NCI-H1417 treated with DMSO at 0.1 percent for 48 hours (cell line): ENCODE measurements at regions not wholly inside any gene's neighbourhood (a gene's known extent, or its start where the extent isn't known, plus 50 kb on each side); places are given as distances from the start of the nearest gene placed in this dataset.

Experiments
- DNase-seq: peaks from one replicate; lab custom pipeline; 2025; lab: John Stamatoyannopoulos, UW

DNA sequence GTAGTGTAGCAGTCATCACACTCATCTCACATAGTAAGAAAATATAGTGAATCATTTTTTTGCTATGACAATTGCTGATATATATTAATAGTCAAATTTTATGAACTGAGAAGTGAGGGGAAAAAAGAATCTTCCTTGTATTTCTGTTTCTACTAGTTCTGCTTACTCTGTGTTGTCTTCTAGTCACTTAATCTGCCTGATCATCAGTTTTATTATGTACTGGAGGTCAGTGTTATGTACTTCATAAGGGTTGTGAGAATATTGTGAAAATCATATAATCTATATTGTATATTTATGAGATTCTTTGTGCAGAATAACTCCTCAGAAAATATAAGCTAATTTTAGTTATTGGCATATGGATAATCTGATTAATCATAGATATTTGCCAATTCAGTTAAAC is 546.9 kb upstream of the RIOK2 start:
- DNase-seq = no peak

DNA sequence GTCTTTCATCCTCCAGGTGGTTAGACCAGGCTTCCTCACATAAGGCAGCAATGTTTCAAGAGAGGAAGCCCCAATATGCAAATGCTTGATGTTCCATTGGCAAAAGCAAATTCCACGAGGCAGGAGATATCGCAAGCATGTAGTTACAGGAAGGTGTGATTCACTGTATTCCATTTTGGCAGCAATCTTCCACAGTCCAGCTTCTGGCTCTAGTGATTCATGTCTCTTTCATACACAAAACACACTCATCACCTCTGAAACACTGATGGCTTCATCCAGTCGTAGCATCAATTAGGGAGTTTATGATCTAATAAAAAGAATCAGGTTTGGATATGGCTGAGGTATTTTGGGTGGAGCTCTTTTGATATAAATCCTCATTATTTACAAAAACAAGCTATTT is 552.2 kb upstream of the RIOK2 start:
- no peak for DNase-seq

GRCh38 chr5:97737608-97738007 is 554.6 kb upstream of the RIOK2 start:
- DNase-seq = no peak

DNA sequence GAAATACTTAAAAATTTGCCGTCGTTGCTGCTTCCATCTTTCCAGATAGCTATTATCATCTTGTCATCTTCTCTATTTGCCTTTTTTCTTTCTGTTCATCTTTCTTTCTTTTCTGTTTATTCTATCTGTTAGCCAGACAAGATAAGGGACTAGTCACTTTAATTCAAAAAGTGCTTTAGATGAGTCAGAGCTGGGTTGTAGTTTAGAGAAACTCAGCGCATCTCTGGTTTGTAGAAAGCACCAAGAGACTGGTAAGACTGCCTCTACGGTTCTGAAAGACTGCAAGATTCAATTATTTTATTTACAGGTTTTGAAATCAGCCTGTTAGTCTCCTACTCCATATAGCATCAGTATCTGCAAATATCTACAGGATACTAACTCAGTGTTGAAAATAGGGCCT is 562.8 kb upstream of the RIOK2 start:
- DNase-seq = no peak

GRCh38 chr5:97750576-97750975 is 567.5 kb upstream of the RIOK2 start:
- no peak for DNase-seq

DNA sequence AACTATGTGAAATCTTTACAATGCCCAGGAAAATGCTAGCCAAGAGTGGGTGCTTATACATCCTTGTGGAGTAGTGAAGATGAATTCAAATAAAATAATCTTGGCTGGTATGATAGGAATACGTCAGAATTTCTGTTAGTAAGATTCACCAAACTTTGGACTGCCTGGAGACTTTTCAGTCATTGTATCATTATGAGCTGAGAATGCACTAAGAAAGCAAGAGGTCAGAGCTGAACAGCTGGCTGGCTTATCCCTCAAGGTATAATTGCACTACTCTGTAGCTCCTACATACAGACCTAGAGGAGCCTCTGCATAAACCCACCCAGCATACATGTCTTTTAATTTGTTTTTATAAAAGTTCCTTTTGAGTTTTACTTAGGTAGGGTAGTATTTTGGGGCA is 568.5 kb upstream of the RIOK2 start:
- no peak for DNase-seq

DNA sequence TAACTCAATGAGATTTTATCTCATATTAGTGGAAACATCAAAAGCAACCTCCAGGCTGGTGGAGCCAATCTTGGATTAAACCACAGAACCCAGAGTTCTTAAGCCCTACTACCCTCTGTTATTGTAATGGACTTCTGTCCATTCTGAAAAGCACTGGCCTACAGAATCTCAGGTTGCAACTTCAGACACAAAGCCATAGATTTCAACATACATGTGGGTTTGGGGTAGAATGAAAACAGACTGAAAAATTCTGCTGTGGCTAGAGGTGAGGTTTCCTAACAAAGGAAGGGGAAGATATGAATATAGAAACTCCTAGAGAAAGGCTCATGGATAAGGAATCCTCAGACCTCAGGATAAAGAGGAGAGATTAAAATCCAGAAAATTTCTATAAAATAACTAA is 569.8 kb upstream of the RIOK2 start:
- DNase-seq = no peak

DNA sequence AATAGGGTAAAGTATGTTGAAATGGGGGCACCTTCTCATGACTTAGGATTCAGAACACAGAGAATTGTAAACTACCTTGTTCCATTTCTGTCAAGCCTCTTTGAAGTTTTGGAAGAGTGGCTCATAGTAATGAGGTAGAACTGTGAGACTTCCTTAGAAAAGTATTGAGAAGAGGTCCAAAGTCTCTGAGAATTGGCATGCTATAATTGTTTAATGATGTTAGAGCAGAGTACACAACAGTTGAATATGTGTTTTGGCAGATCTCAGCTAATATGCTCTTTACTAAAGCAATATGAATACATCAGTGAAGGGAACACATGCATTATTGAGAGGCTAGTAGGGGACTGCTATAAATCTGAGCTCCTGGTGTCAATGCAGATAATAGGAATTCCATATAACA is 579.4 kb upstream of the RIOK2 start:
- DNase-seq = no peak

DNA sequence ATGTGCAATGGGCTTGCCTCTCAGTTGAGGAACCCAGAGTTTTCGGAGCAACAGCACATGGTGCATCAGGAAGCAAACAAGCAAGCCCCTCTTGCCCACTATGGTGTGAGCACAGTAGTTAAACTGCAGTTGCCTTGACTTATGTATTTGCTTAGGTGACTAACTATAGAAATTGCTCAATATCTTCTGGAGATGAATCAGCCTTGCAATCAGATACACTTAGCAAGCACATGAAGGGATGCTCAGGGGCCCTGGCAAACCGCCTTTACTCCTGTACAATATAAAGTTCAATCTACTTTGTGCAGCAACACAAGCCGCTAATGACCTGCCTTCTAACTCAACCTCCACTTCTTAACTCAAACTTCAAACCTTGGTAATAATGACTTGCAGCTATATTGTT is 581.7 kb upstream of the RIOK2 start:
- DNase-seq = no peak

DNA sequence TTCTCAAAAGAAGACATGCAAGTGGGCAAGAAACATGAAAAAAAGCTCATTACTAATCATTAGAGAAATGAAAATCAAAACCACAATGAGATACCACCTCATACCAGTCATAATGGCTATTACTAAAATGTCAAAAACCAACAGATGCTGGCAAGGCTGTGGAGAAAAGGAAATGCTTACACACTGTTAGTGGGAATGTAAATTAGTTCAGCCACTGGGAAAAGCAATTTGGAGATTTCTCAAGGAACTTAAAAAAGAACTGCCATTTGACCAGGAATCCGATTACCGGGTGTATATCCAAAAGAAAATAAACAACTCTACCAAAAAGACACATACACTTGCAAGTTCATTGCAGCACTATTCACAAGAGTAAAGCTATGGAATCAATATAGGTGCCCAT is 595.4 kb upstream of the RIOK2 start:
- no peak for DNase-seq

DNA sequence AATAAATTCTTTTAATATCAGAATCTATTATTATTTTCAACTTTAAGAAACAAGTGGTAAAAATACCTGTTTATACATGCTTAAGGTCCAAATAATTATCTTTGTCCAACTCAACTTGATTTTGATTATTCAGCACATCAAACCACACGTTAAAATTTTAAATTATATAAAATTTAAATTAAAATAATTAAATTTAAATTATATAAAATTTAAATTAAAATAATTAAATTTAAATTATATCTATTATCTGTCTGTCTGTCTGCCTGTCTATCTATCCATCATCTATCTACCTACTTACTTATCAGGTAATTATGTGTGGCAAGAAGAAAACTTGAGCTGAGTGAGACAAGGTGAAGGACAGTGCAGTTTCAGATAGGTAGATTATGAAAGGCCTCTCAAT is 605.3 kb upstream of the RIOK2 start:
- no peak for DNase-seq

DNA sequence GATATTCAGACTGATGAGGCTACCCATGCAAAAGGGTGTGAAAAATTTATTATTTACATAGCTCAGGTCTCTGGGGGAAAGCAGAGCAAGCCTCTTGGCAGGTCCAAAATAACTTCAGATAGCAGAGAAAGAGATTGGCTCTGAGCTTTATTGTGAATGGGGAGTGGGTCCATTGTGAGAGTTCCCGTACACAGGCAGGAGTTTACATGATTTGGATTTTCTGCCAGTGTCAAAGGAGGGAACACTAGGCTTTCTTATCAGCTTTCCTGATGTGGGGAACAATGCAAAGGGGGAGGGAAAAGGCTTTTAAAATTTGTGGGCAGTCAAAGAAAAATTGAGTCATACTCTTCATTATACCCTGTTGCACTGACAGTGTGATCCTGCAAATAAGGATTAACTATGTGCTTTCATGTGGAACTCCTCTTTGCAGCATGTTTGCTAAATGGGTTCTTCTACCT is 615.0 kb upstream of the RIOK2 start:
- no peak for DNase-seq

GRCh38 chr5:97801461-97801860 is 618.4 kb upstream of the RIOK2 start:
- DNase-seq = no peak

DNA sequence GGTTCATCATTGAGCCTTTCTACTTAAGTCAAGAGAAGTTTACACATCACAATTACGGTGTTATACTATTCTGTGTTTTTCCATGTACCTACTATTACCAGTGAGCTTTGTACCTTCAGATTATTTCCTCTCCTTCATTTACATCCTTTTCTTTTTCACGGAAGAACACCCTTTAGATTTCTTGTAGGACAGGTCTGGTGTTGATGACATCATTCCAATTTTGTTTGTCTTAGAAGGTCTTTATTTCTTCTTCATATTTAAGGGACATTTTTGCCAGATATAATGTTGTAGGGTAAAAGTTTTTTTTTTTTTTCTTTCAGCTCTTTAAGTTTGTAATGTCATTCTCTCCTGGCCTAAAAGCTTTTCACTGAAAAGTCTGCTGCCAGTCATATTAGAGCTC is 637.1 kb upstream of the RIOK2 start:
- DNase-seq = no peak

DNA sequence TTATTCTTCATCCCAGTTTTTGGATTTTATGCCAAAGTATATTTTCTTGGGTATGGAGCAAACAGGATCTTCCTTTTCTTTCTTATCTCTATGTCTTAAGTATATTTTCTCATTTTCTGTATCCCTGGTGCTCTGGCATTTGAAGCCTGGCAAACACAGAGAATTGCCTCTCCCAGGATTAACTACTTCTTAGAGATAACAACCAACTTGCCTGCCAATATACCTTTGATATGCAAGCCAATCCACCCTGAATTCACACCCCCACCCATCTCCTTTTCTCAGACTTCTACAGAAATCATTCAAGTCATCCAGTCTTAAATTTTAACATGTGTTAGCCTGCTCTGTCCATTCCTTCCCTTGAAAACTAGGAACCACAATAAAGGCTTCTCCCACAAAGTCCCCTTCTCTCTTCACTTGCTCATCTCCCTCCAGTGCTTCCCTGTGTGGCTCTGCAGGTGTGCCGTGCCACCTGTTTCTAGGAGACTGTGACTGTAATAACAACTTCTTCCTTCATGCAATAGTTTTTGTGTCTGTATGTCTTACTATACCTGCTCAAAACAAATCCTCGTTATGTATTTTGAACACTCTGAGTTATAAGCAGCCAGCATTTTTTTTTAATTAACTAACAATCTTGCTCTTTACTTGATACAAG is 649.7 kb upstream of the RIOK2 start:
- no peak for DNase-seq

DNA sequence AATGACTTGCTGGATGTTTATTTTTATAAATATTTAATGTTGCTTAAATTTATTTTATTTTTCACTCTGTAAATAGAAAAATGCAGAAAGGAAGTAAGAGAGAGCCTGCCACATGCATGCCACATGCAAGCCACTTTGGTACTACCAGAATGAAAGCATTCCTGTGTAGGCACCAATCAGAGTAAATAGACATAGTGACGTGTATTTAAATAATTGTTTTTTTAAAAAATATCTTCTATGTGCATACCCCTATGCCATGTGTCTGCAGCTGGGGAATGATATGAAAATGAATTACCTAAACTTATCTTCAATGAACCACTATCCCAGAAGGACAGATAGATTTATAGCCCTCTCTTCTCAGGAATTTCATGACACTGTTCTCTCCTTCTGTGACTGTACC is 651.5 kb upstream of the RIOK2 start:
- DNase-seq = no peak

DNA sequence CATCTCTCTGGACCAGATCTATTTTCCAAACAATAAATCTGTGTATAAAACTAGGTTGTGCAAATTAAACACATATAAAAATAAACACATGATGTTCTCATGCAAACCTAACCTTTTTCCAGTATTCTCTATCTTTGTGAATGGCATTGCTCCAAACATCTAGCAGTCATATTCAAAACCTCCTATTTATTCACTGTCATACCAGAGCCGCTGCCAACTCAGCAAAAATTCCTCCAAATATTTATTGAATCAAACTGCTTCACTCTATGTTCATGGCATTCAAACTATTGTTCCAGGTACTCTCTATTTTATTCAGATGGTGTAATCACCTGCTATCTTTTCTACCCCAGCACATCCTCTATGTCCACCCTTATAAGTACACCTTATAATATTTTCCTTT is 652.1 kb upstream of the RIOK2 start:
- no peak for DNase-seq

- DNase-seq = no peak
These were observed 653.8 kb upstream of the RIOK2 start for GRCh38 chr5:97836816-97837215.

DNA sequence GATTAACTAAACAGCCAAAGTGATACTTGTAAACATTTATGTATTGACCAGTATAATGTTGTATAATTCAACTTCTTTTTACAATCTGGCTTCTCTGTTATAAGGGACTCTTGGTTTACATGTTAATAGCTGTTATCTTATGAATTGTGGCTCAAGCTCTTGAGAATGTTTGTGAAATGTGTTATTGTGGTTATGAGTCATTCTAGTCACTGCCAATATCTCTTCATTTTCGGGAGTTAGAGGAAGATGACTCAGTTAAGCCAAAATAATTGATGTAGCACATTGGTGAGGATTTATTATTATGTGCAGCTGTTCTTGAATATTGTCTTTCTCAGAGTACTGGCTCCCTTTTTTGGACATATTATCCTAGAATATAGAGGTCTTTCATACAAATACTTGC is 655.2 kb upstream of the RIOK2 start:
- no peak for DNase-seq

- DNase-seq = no peak
These were observed 656.5 kb upstream of the RIOK2 start for GRCh38 chr5:97839341-97840086.

DNA sequence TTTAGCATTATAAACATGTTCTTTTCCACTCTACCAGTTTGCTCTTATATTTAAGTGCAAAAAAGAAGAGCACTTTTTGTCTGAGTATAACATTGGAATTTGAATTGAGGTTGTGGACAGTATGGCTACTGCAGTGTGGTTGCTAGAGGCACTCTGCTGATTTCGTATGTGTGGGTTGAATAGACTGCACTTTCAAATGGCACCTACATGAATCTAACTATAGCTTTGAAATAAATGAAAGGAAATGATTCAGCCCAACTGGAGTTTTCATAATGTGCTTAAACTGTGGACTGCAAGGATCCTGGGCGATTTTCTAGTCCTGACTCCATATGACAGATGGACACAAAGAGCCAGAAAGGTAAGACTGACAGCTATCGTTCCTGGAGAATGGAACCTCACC is 657.6 kb upstream of the RIOK2 start:
- DNase-seq = no peak

DNA sequence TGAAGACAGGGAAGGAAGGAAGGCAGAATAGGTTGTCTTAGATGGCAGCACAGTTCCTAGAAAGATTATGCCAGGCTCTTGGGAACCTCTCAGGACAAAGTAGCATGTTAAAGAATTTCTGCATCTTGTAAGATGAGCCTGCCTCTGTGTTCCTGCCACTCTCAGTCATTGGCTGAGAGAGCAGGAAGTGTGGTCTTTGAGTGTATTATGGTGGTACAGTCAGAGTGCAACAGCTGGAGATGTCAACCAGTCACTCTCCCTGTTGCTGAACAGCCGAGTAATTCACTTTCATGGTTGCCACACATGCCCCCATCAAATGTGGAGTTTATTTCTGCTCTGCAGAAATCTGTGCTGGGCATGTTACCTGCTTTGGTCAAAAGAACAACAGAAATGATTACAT is 659.6 kb upstream of the RIOK2 start:
- no peak for DNase-seq

DNA sequence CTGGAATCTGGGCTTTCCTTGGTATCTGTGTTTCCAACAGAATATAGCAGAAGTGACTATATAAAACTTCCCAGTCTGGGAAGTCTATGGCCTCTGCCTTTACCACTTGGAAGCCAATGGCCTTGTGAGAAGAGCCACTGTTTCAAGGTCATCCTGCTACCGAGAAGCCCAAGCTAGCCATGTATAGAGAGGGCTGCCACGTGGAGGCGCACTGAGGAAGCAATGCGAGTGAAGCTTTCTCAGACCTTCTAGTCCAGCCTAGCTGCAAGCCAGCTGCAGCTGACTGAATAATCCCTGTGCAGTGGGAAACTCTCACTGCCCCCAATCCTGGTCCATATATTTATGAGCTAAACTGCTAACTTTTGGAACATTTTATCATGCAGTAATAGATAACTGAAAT is 661.8 kb upstream of the RIOK2 start:
- no peak for DNase-seq

DNA sequence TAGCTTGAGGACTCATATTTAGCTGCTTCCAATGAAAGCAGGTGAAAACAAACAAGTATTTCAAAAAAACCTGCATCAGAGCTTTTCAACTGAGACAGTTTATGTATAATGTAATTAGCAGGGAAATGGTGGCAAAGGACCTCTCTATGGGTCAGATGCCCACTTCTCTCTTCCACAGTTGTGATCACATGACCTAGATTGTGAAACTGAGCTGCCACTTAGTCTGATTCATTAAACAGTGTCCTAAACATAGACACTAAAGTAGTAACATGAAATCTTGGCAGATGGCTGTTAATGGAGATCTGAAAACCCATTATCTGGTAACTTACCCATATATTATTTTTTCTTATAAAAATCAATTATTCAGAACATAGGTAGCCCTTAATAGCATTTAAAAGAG is 663.6 kb upstream of the RIOK2 start:
- no peak for DNase-seq
